ENCODE measurements at regions not wholly inside any gene's neighbourhood (a gene's known extent, or its start where the extent isn't known, plus 50 kb on each side); places are given as distances from the start of the nearest gene placed in this dataset.
"Not testable (repeated sequence)": the region's sequence is repeated elsewhere in the genome, so short reads cannot be mapped to it uniquely, and the experiment has no call there.

- DNase-seq (ENCODE audit: low spot score): no peak
Measured at GRCh38 chr13:21879263-21879914, 208.5 kb downstream of the FGF9 start.

DNA sequence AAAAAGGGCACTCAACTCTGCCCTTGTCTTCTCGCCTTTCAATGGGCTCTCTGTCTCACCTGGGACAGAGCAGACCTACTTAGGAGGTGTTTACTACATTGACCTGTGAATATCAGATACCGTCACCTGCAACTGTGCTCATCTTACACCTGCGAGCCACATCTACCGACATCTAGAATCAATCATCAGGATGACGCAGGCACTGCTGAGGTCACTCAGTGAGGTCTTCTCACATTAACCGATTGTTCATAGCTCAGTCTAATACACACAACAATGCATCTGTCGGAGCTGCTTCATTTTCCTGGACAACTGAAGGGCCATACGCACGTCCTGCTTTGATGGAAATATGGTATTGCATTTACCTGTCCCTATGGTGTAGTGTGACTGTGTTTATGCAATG, 211.9 kb downstream of the FGF9 start:
- DNase-seq (ENCODE audit: low spot score): no peak

- no peak for DNase-seq (ENCODE audit: low spot score)
Measured at GRCh38 chr13:21883713-21884112, 212.8 kb downstream of the FGF9 start.

DNA sequence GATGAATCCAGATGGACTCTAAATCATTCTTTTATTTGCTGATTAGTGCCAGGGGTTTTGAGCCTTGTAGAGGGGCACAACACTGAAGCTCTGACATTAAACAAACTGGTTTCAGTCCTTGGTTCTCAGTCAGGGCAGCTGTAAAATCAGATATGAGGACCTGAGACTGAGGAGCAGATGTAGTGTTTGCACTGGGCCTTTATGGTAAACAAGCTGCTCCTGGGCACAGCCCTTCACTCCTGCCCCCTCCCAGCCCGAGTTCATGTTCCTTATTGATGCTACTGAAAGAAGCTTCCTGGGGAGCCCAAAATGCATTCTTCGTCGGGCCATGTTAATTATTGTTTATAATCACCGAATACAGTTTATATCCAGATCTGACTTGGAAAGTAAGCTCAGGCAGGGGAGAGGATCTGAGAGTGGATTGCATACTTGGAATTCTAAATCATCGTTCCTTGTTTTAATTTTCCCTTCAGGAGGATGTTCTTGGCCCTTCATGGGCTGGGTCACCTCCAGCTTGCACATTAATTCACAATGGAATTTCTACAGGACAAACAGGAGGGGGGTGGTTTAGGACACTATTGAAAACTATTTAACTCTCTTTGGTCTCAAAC, 213.5 kb downstream of the FGF9 start:
- DNase-seq (ENCODE audit: low spot score): no peak

DNA sequence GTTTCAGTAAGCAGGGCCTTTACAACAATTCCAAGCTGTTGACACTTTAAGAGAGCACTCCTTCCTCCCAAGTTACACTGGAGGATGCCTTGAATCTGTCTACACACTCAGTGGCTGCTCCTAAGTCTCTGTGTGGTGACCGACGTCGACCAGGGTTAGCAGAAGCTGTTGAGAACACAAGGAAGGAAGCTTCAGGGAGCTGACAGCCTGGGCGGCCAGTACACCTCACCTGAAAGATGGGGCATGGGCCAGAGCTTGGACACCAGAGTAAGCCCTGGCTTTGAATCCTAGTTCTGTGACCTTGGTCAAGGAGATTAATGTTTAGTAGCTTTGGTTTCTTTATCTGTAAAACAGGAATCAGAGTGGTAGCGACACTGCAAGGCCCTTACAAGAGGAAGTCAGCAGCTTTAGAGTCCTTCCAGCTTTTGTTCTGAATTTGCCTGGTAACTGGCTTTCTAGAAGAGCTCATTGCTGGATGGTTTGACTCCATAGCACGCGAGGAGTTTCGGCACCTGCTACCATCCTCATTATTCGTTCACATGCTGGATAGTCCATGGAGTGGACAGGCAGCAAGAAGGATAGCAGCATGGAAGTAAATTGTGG, 214.2 kb downstream of the FGF9 start:
- DNase-seq (ENCODE audit: low spot score): no peak

DNA sequence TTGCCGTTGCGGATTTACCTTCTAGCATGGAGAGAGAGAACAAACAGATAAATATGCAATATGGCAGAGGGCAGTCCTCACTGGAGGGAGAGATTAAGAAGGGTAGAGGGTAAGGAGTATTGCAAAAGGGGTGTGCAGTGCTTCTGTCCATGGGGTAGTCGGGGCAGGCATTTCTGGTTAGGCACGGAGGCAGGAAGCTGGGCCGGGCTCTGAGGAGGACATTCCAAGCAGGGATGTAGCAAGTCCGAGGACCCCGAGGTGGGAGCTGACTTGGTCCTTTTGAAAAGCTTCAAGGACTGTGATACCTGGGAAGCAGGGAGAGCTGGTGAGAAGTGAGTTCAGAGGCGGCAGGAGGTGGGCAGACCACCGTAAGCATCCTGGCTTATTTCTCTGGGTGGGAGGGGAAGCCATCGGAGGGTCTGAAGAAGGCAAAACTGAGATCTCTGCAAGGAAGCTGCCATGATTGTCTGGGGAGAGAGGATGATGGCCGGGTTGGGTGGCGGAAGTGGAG, 214.9 kb downstream of the FGF9 start:
- DNase-seq (ENCODE audit: low spot score): no peak

DNA sequence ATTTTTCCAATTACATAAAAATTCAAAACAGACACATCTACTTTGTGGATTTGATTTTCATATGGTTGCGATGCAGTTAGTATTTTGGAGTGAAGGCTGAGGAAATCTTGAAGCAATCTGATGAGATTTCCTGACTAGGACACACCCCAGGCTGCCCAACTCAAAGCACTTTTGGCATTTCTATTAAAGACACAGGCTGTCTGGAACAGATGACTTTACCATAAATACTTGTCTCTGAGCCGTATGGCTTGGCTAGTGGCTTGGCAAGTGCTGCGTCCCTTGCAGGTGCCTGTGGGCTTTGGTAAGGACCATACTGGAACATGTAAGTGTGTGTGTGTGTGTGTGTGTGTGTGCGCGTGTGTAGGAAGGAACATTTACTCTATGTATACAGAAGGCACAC, 218.8 kb downstream of the FGF9 start:
- no peak for DNase-seq (ENCODE audit: low spot score)

GRCh38 chr13:21890220-21890619, 219.3 kb downstream of the FGF9 start:
- DNase-seq (ENCODE audit: low spot score): not testable (repeated sequence)

DNA sequence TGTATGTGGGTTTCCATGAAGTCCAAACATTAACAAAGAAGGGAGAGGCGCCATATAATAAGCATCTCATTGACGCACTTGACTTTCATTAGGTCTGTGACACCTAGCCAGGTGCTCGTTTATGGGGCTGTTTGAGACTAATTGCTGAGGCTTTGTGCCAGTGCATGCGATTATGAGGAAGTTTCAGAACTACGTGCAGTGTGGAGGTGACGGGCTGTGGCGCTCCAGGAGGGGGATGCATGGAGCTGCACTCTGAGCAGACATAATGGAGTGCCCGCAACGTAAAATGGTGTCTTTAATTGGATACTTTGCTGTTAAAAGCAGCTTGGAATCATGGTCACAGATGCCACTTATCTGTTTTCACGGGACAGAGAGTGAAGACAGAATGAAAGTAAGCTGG, 223.2 kb downstream of the FGF9 start:
- DNase-seq (ENCODE audit: low spot score): no peak

- no peak for DNase-seq (ENCODE audit: low spot score)
Measured at GRCh38 chr13:21894703-21895699, 224.1 kb downstream of the FGF9 start.

DNA sequence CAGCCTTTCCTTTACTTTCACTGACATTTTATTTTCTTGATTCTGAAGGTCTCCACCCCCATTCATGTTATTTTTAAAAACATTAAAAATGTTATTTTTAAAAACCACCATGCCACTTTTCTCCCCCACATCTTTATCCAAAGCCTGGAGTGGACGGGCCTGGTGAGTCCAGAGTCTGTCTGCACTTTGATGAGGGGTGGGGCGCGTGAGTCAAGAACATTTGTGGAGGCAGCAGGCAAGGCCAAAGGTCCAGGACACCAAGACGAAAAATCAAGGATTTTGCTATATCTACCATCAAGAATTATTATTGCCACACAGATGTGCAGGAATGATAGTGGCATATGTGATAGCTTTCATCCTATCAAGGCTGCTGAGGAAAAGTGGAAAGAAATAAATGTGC, 224.9 kb downstream of the FGF9 start:
- no peak for DNase-seq (ENCODE audit: low spot score)

- DNase-seq (ENCODE audit: low spot score): no peak
Measured at GRCh38 chr13:21897161-21897560, 226.3 kb downstream of the FGF9 start.

DNA sequence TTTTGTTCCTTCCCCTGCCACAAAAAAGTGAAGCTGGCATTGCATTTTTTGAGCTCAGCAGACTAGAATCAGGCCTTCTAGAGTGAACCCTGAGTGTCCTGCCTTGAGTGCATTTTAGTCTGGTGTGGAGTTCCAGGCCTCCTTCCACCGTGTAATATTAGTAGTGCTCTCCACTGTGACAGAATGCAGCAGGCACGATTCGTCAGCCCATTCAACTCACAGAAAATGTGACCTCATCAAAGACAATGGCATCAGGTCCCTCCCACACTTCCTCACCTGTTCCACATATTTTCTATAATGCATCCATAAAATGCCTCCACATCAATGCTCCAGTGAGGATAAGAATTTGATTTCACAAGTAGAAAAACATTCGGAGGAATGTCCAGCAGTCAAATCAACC, 227.6 kb downstream of the FGF9 start:
- no peak for DNase-seq (ENCODE audit: low spot score)

DNA sequence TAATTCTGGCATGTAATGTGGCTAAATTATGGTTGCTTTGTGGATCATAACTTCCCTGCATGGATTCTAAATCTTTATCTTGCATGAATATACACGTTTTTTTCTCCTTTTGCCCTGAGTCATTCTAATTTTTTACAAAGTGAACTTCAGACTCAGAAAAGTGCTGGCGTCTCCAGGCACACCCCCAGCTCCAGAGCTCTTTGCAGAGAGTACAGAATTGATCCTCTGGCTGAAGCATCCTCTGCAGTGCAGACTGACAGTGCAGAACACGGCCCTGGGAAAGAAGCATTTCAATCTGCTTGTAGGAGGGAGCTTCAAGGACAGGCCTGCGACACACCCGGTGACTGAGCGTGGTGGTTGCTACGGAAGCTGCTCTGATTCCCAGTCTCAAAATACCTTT, 228.1 kb downstream of the FGF9 start:
- no peak for DNase-seq (ENCODE audit: low spot score)

DNA sequence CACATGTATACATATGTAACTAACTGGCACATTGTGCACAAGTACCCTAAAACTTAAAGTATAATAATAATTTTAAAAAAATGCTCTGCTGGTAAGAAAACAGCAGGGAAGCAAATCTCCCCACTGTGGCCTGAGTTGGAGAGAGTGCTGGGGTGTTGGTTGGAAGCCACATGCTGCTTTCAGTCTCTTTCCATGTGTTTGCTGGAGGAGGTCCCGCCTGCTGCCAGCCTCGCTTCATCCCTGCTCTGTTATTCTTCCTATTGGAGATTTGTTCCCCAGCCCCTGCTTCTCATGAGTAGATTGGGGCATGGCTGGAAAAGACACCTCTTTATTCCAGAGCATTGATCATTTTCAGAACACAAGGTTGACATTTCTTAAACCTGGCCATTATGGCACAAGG, 230.5 kb downstream of the FGF9 start:
- DNase-seq (ENCODE audit: low spot score): no peak

DNA sequence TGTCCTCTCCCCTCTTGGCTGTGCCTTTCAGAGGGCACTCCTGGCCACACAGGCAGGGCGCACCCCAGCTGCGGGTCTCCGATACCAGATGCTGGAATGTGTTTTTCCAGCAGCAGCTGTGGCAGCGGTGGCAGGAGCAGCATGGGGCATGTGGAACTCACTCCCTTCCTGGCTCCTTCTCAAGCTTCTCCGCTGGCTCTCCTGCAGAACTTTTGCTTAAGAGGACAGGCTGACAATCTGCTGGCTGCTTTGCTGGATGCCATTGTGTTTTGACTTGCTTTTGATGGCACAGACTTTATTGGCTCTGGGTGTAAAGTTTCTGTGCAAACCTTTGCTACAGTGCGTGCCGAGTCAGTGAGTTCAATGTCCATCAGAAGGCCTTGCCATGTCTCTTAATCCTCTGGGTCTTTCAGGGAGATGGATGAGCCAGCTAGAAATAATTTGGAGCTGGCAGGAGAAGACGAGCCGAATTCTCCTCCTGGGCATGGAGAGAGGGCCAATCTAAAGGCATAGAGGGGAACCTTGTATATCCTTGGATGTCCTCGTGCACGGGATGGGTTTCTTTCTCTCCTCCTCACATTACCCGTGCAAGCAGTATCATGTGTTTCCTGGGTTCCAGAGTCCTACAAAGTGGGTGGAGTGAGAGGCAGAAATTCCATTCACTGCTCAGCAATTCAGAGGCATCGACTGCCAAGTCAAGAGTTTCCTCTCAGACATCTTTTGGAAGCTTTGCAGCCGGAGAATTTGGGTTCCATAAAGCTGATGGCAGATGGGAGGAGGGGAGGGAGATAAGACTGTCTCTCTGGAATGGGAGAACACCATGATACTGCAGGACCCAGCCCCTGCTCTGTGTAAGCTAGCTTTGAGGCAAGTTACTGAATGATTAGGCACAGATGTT, 231.2 kb downstream of the FGF9 start:
- DNase-seq (ENCODE audit: low spot score): no peak

DNA sequence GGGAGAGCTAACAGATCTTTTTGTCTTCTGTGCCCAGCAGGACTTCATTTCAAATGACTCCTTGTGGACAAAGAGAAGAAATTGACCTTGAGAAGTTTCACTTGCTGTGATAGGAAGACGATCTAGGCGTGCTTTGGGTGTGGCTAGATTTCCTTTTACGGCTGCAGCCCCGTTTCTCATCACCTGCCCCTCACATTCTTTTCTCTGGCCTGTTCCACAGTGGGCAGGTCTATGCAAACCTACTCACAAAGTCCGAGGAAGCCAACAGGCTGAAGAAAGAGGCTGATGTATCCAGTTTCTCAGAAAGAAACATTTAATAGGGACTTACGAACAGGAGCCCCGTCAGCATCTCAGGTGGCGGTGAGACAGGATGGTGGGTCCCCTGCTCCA, 231.8 kb downstream of the FGF9 start:
- DNase-seq (ENCODE audit: low spot score): no peak

DNA sequence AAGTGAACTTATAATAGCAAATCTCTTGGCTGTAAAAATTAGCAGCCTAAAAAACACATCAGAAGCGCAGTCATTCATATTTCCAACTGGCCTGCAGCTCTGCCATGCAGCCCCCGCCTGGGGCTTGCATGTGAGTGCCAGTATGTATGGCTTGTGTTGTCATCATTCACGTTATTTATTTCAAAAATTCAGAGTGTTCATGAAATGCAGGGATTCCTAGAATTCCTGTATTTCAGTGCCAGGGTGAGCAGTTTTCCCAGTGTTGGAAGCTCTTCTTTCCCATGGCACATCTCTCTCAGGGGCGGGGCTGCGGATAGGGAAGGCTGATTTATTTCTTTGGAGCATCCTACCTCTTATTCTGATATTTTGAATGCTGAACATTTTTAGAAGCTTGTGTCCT, 234.6 kb downstream of the FGF9 start:
- no peak for DNase-seq (ENCODE audit: low spot score)

- no peak for DNase-seq (ENCODE audit: low spot score)
Measured at GRCh38 chr13:21909331-21909730, 238.5 kb downstream of the FGF9 start.

- no peak for DNase-seq (ENCODE audit: low spot score)
Measured at GRCh38 chr13:21910546-21910945, 239.7 kb downstream of the FGF9 start.

Data from SK-N-DZ (cell line).